H9 (cell line): ENCODE measurements at regions not wholly inside any gene's neighbourhood (a gene's known extent, or its start where the extent isn't known, plus 50 kb on each side); places are given as distances from the start of the nearest gene placed in this dataset.

Experiments
- DNase-seq: peaks from one replicate; pipeline ENCODE4 v3.0.0-alpha.2; 2017
- H2AFZ ChIP-seq: one replicate; pipeline ENCODE4 v1.6.1; 2013; ENCODE audit warnings: mild to moderate bottlenecking, low read length, control low read depth, moderate library complexity
- H2AK5ac ChIP-seq: 2 replicates; pipeline ENCODE4 v1.6.1; 2013; ENCODE audit warnings: low read length, control low read depth, mixed read lengths; ENCODE audit not compliant: insufficient read length
- H2BK120ac ChIP-seq: one replicate; pipeline ENCODE4 v1.6.1; 2013; ENCODE audit warnings: low read depth, mild to moderate bottlenecking, low read length, control low read depth, inconsistent platforms; ENCODE audit not compliant: poor library complexity, severe bottlenecking
- H2BK12ac ChIP-seq: 2 replicates; pipeline ENCODE4 v1.6.1; 2013; ENCODE audit warnings: low read length, control low read depth, mixed read lengths, low read depth; ENCODE audit not compliant: insufficient read length
- H2BK15ac ChIP-seq: 2 replicates; pipeline ENCODE4 v1.6.1; 2013; ENCODE audit warnings: low read depth, low read length, control low read depth
- H2BK20ac ChIP-seq: one replicate; pipeline ENCODE4 v1.6.1; 2013; ENCODE audit warnings: low read depth, mild to moderate bottlenecking, low read length, control low read depth, inconsistent platforms; ENCODE audit not compliant: poor library complexity, severe bottlenecking
- H2BK5ac ChIP-seq: 2 replicates; pipeline ENCODE4 v1.6.1; 2013; ENCODE audit warnings: low read length, control low read depth, mixed read lengths; ENCODE audit not compliant: insufficient read length
- H3K14ac ChIP-seq: 2 replicates; pipeline ENCODE4 v1.6.1; 2013; ENCODE audit warnings: low read length, control low read depth; ENCODE audit not compliant: insufficient read depth
- H3K18ac ChIP-seq: 2 replicates; pipeline ENCODE4 v1.6.1; 2013; ENCODE audit warnings: low read depth, mild to moderate bottlenecking, mixed read lengths, low read length, control low read depth; ENCODE audit not compliant: insufficient read length
- H3K23ac ChIP-seq: 2 replicates; pipeline ENCODE4 v1.6.1; 2013; ENCODE audit warnings: low read length, control low read depth, mixed read lengths, low read depth; ENCODE audit not compliant: insufficient read length
- H3K23me2 ChIP-seq: 2 replicates; pipeline ENCODE4 v1.6.1; 2013; ENCODE audit warnings: low read depth, mild to moderate bottlenecking, mixed read lengths, low read length, control low read depth; ENCODE audit not compliant: insufficient read length, poor library complexity, severe bottlenecking
- H3K27ac ChIP-seq: 2 replicates; pipeline ENCODE4 v1.5.1; 2013; ENCODE audit warnings: low read length, control low read depth, mixed read lengths, low read depth; ENCODE audit not compliant: insufficient read length
- H3K27me3 ChIP-seq: 2 replicates; pipeline ENCODE4 v1.6.1; 2013; ENCODE audit warnings: low read length, control low read depth, inconsistent platforms; ENCODE audit not compliant: insufficient read depth
- H3K4ac ChIP-seq: 2 replicates; pipeline ENCODE4 v1.6.1; 2013; ENCODE audit warnings: low read depth, mild to moderate bottlenecking, control low read depth, inconsistent platforms, low read length, moderate library complexity
- H3K4me1 ChIP-seq: 2 replicates; pipeline ENCODE4 v1.6.1; 2013; ENCODE audit warnings: low read length, control low read depth, inconsistent platforms; ENCODE audit not compliant: insufficient read depth
- H3K4me2 ChIP-seq: 2 replicates; pipeline ENCODE4 v1.6.1; 2013; ENCODE audit warnings: low read length, control low read depth, mixed read lengths; ENCODE audit not compliant: insufficient read length, insufficient read depth
- H3K56ac ChIP-seq: 2 replicates; pipeline ENCODE4 v1.6.1; 2013; ENCODE audit warnings: low read depth, mild to moderate bottlenecking, mixed read lengths, low read length, control low read depth; ENCODE audit not compliant: insufficient read length
- H3K79me1 ChIP-seq: 2 replicates; pipeline ENCODE4 v1.6.1; 2013; ENCODE audit warnings: low read depth, mild to moderate bottlenecking, moderate library complexity, low read length, control low read depth, inconsistent platforms; ENCODE audit not compliant: insufficient read depth, poor library complexity, severe bottlenecking
- H3K79me2 ChIP-seq: 2 replicates; pipeline ENCODE4 v1.6.1; 2013; ENCODE audit warnings: low read length, control low read depth, inconsistent platforms; ENCODE audit not compliant: insufficient read depth
- H3K9ac ChIP-seq: 2 replicates; pipeline ENCODE4 v1.6.1; 2013; ENCODE audit warnings: low read length, control low read depth, mixed read lengths; ENCODE audit not compliant: insufficient read length; ENCODE audit errors: extremely low read depth
- H3K9me3 ChIP-seq: one replicate; pipeline ENCODE4 v1.6.1; 2013; ENCODE audit warnings: low read depth, low read length, inconsistent platforms; ENCODE audit not compliant: control insufficient read depth
- H3T11ph ChIP-seq: one replicate; pipeline ENCODE4 v1.6.1; 2013; ENCODE audit warnings: mild to moderate bottlenecking, low read length, control low read depth, inconsistent platforms
- H4K20me1 ChIP-seq: one replicate; pipeline ENCODE4 v1.6.1; 2013; ENCODE audit not compliant: control insufficient read depth, insufficient read length, insufficient read depth
- H4K5ac ChIP-seq: 2 replicates; pipeline ENCODE4 v1.6.1; 2013; ENCODE audit warnings: low read depth, mild to moderate bottlenecking, mixed read lengths, low read length, control low read depth; ENCODE audit not compliant: insufficient read length
- H4K8ac ChIP-seq: replicated peaks from 2 replicates; pipeline ENCODE4 v1.6.1; 2013; ENCODE audit warnings: low read length, control low read depth, mixed read lengths, low read depth; ENCODE audit not compliant: insufficient read length
- H4K91ac ChIP-seq: 2 replicates; pipeline ENCODE4 v1.6.1; 2013; ENCODE audit warnings: low read depth, mild to moderate bottlenecking, moderate library complexity, mixed read lengths, low read length, control low read depth; ENCODE audit not compliant: insufficient read length
- H3K27ac Mint-ChIP-seq, 3 experiments: 2 replicates in 2 of 3; 3 replicates in 1 of 3; pipeline ENCODE4 v1.8.0; 2020 to 2021; ENCODE audit warnings: mixed read lengths in 3 of 3, mild to moderate bottlenecking in 1 of 3, moderate library complexity in 1 of 3
- H3K27me3 Mint-ChIP-seq: 2 replicates; pipeline ENCODE4 v1.8.0; 2021; ENCODE audit warnings: low read depth, mild to moderate bottlenecking, moderate library complexity, mixed read lengths
- H3K36me3 Mint-ChIP-seq, 3 experiments: 2 replicates in 2 of 3; 3 replicates in 1 of 3; pipeline ENCODE4 v1.8.0; 2020 to 2021; ENCODE audit warnings: low read depth in 3 of 3, mixed read lengths in 3 of 3; ENCODE audit not compliant: insufficient read depth in 1 of 3
- H3K4me1 Mint-ChIP-seq, 2 experiments: 2 replicates each; pipeline ENCODE4 v1.8.0; 2020; ENCODE audit warnings: mixed read lengths in 2 of 2
- H3K4me3 Mint-ChIP-seq, 2 experiments: 2 replicates in 1 of 2; 3 replicates in 1 of 2; pipeline ENCODE4 v1.8.0; 2020 to 2021; ENCODE audit warnings: mild to moderate bottlenecking in 2 of 2, mixed read lengths in 2 of 2, moderate library complexity in 1 of 2
- H3K9me3 Mint-ChIP-seq, 2 experiments: 2 replicates in 1 of 2; 3 replicates in 1 of 2; pipeline ENCODE4 v1.8.0; 2020; ENCODE audit warnings: mild to moderate bottlenecking in 2 of 2, mixed read lengths in 2 of 2, moderate library complexity in 1 of 2
- CTCF ChIP-seq: fragments of 200-600 bp; sonication (generic); conservative IDR thresholded peaks from 3 replicates; pipeline ENCODE4 v1.8.0; 2021; ENCODE audit warnings: antibody characterized with exemption, mild to moderate bottlenecking
- WGBS: extraction: QIAGEN DNeasy Blood & Tissue Kit; methylation state at CpG from one replicate; pipeline ENCODE4 v1.1.7; 2013; ENCODE audit warnings: missing lambda C conversion rate, low lambda C conversion rate, mixed read lengths; ENCODE audit not compliant: insufficient read length; ENCODE audit errors: extremely low coverage; 5-methylcytosine and 5-hydroxymethylcytosine counted together

DNA sequence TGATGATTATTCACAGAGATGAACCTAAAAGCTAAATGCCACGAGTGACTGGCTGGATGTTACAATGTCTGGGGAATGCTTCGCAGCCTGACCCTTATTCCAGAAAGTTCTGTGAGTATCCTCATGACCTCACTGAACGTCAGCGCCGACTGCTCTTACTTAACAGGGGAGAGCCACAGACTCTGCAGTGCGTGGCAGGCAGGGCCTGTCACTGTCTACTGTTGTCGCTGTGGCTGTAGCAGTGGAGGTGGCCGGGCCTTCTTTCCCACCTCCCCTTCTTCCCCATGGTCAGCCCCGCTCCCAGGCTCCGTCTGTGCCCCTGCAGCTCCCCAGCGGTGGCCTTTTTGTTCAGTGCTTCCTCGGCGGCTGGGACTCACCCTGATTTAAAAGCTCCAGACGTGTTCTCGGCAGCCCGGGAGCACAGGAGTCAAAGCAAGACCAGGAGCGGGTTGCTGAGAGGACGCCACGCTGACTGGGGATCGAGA is 52.2 kb upstream of the TARBP1 start:
- Histone ChIP-seq H3K23ac (no peak overlapping the region), H4K20me1 (no peaks in the 10 kb centered on the region), H3K18ac (peak overlapping the region; percentile 85), H3K4me1 (peaks cover 2% of the 10 kb centered on the region; the same call in 1 of the 2 replicates), H2BK15ac (no peak overlapping the region), H3K4me2 (no peak overlapping the region), H3T11ph (no peak overlapping the region), H2BK20ac (no peak overlapping the region), H2BK12ac (no peak overlapping the region), H3K79me1 (no peaks in the 10 kb centered on the region), H3K56ac (no peak overlapping the region), H4K8ac (no peak overlapping the region), H3K27ac (no peak overlapping the region), H3K79me2 (no peaks in the 10 kb centered on the region), H2BK5ac (no peak overlapping the region), H3K14ac (peak overlapping the region; percentile 26; the same call in 1 of the 2 replicates), H4K91ac (no peak overlapping the region), H4K5ac (no peak overlapping the region), H3K23me2 (no peaks in the 10 kb centered on the region), H2AK5ac (no peak overlapping the region), H2AFZ (no peak overlapping the region), H3K4ac (no peak overlapping the region), H3K9ac (no peak overlapping the region), H3K27me3 (no peaks in the 10 kb centered on the region), H2BK120ac (no peak overlapping the region), H3K9me3 (no peaks in the 10 kb centered on the region)
- Mint-ChIP-seq H3K9me3 (no peaks in the 10 kb centered on the region), H3K4me3 (no peak overlapping the region), H3K4me1 (peaks cover 13 to 33% of the 10 kb centered on the region in 2 experiments), H3K27ac (peak overlapping the region; percentile 24 to 92 (median 90); a peak in 6 of 7 replicates), H3K36me3 (no peaks in the 10 kb centered on the region), H3K27me3 (no peaks in the 10 kb centered on the region; the same call in 1 of the 2 replicates)
- no CpG with 5 or more reads among the region's 20 CpGs for WGBS
- TF ChIP-seq CTCF: no peak
- DNase-seq: no peak
